Osteoblast (primary cell): ENCODE measurements at regions not wholly inside any gene's neighbourhood (a gene's known extent, or its start where the extent isn't known, plus 50 kb on each side); places are given as distances from the start of the nearest gene placed in this dataset.

Experiments
- DNase-seq: peaks from one replicate; pipeline ENCODE4 v3.0.0; 2011; ENCODE audit warnings: low spot score, mixed read lengths; ENCODE audit not compliant: insufficient read length; ENCODE audit errors: missing footprints
- H2AFZ ChIP-seq: 2 replicates; pipeline ENCODE4 v1.6.0; 2011; ENCODE audit warnings: mild to moderate bottlenecking, low read length
- H3K27ac ChIP-seq: 2 replicates; pipeline ENCODE4 v1.5.1; 2011; ENCODE audit warnings: mild to moderate bottlenecking, low read depth, low read length, moderate library complexity
- H3K27me3 ChIP-seq: 2 replicates; pipeline ENCODE4 v1.6.0; 2012; ENCODE audit warnings: mild to moderate bottlenecking, control low read depth, inconsistent platforms, low read length, moderate library complexity; ENCODE audit not compliant: insufficient read depth
- H3K36me3 ChIP-seq: 2 replicates; pipeline ENCODE4 v1.5.1; 2011; ENCODE audit warnings: mild to moderate bottlenecking, low read length, control low read depth, moderate library complexity; ENCODE audit not compliant: insufficient read depth
- H3K4me1 ChIP-seq: 2 replicates; pipeline ENCODE4 v1.5.1; 2011; ENCODE audit warnings: mild to moderate bottlenecking, low read length, control low read depth, moderate library complexity; ENCODE audit not compliant: insufficient read depth
- H3K4me2 ChIP-seq: 2 replicates; pipeline ENCODE4 v1.6.0; 2011; ENCODE audit warnings: mild to moderate bottlenecking, low read length; ENCODE audit not compliant: insufficient read depth
- H3K4me3 ChIP-seq: fragments of 200-600 bp; sonication (generic); 3 replicates; pipeline ENCODE4 v1.5.1; 2012; ENCODE audit warnings: mild to moderate bottlenecking, low read length, inconsistent platforms; ENCODE audit not compliant: insufficient read depth
- H3K79me2 ChIP-seq: 2 replicates; pipeline ENCODE4 v1.6.0; 2012; ENCODE audit warnings: mild to moderate bottlenecking, low read length, control low read depth, inconsistent platforms; ENCODE audit not compliant: insufficient read depth
- H3K9me3 ChIP-seq: 2 replicates; pipeline ENCODE4 v1.5.1; 2011; ENCODE audit warnings: low read depth, low read length, control low read depth
- H4K20me1 ChIP-seq: 2 replicates; pipeline ENCODE4 v1.6.0; 2012; ENCODE audit warnings: mild to moderate bottlenecking, low read length, control low read depth; ENCODE audit not compliant: insufficient read depth
- TF ChIP-seq, protein P1 (sequence below): IDR thresholded peaks from 2 replicates; pipeline ENCODE4 v1.5.1; 2011; ENCODE audit warnings: mild to moderate bottlenecking, low read depth, low read length, moderate library complexity; ENCODE audit errors: extremely low read depth

DNA sequence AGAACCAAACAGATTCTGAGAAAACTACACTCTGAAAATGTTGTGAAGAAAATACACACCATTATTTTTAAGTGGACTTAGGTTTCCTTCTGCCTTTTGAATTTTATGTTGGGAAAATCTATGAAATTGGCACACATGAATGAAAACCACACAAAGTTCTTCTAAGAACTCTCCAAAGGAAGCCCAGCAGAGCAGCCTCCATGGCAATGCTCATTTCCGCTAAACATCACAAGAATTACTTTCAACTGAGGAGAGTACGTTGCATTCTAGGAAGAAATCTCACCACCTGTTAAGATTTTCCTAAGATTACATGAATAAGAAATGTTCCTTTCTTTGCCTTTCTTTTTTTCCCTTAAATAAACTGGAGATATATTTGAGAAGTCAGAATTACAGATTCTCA is 154.2 kb downstream of the BARHL2 start:
- Histone ChIP-seq H3K79me2 (no peaks in the 10 kb centered on the region), H2AFZ (no peak overlapping the region), H3K9me3 (no peaks in the 10 kb centered on the region), H4K20me1 (no peaks in the 10 kb centered on the region), H3K36me3 (no peaks in the 10 kb centered on the region), H3K4me1 (no peaks in the 10 kb centered on the region), H3K27ac (no peak overlapping the region), H3K4me3 (no peak overlapping the region), H3K27me3 (no peaks in the 10 kb centered on the region), H3K4me2 (no peak overlapping the region)
- DNase-seq, result no peak
- TF ChIP-seq, protein P1, sequence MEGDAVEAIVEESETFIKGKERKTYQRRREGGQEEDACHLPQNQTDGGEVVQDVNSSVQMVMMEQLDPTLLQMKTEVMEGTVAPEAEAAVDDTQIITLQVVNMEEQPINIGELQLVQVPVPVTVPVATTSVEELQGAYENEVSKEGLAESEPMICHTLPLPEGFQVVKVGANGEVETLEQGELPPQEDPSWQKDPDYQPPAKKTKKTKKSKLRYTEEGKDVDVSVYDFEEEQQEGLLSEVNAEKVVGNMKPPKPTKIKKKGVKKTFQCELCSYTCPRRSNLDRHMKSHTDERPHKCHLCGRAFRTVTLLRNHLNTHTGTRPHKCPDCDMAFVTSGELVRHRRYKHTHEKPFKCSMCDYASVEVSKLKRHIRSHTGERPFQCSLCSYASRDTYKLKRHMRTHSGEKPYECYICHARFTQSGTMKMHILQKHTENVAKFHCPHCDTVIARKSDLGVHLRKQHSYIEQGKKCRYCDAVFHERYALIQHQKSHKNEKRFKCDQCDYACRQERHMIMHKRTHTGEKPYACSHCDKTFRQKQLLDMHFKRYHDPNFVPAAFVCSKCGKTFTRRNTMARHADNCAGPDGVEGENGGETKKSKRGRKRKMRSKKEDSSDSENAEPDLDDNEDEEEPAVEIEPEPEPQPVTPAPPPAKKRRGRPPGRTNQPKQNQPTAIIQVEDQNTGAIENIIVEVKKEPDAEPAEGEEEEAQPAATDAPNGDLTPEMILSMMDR, result no peak

- Histone ChIP-seq H3K27ac (no peak overlapping the region), H3K79me2 (no peaks in the 10 kb centered on the region), H3K4me1 (no peaks in the 10 kb centered on the region), H3K4me2 (no peak overlapping the region), H2AFZ (no peak overlapping the region), H3K27me3 (no peaks in the 10 kb centered on the region), H4K20me1 (no peaks in the 10 kb centered on the region), H3K4me3 (no peak overlapping the region), H3K36me3 (no peaks in the 10 kb centered on the region), H3K9me3 (no peaks in the 10 kb centered on the region)
- no peak for DNase-seq
- TF ChIP-seq, protein P1, result no peak
Measured at GRCh38 chr1:90561911-90562310, 155.2 kb downstream of the BARHL2 start.

DNA sequence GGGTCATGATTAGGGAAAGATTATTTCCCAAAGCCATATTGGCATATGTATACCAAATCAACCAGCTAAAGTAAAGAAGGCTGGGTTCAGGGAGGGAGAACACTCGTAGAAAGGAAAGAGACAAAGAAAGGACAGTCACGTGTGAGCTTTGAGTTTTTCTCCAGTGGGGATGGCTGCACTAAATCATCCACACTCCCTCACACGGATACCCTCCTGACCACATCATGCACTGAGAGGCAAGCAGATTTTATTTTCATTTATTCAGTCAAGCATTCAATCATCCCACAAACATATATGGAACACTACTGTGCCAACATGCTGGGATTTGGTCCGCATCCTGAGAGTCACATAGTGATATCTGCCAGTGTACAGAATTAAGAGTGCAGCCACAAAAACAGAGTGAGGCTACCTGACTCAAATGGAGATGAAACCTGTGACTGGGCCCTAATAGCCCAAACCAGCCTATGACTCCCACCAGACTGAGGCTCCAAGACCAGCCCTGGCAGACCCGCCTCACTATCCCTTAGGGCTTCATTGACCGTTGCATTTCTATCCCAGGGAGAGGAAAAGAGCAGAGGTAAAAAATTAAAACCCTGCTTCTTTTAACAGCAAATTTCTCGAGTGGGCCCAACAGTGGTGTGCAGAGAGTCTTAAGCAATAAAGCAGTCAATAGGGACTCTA is 155.9 kb downstream of the BARHL2 start:
- Histone ChIP-seq H3K4me3 (no peak overlapping the region), H3K27ac (no peak overlapping the region), H3K79me2 (no peaks in the 10 kb centered on the region), H3K4me1 (no peaks in the 10 kb centered on the region), H4K20me1 (no peaks in the 10 kb centered on the region), H3K9me3 (no peaks in the 10 kb centered on the region), H2AFZ (no peak overlapping the region), H3K36me3 (no peaks in the 10 kb centered on the region), H3K4me2 (no peak overlapping the region), H3K27me3 (no peaks in the 10 kb centered on the region)
- TF ChIP-seq, protein P1, result no peak
- no peak for DNase-seq

GRCh38 chr1:90558754-90559378 is 158.2 kb downstream of the BARHL2 start:
- no peaks in the 10 kb centered on the region for H4K20me1 ChIP-seq
- no peak overlapping the region for H3K27ac ChIP-seq
- no peak overlapping the region for H3K4me3 ChIP-seq
- no peaks in the 10 kb centered on the region for H3K27me3 ChIP-seq
- no peaks in the 10 kb centered on the region for H3K79me2 ChIP-seq
- no peak for DNase-seq
- TF ChIP-seq, protein P1, result no peak
- no peaks in the 10 kb centered on the region for H3K36me3 ChIP-seq
- H2AFZ ChIP-seq, result no peak overlapping the region
- no peaks in the 10 kb centered on the region for H3K9me3 ChIP-seq
- no peaks in the 10 kb centered on the region for H3K4me1 ChIP-seq
- H3K4me2 ChIP-seq, result no peak overlapping the region
